ENCODE measurements at regions not wholly inside any gene's neighbourhood (a gene's known extent, or its start where the extent isn't known, plus 50 kb on each side); places are given as distances from the start of the nearest gene placed in this dataset.

DNA sequence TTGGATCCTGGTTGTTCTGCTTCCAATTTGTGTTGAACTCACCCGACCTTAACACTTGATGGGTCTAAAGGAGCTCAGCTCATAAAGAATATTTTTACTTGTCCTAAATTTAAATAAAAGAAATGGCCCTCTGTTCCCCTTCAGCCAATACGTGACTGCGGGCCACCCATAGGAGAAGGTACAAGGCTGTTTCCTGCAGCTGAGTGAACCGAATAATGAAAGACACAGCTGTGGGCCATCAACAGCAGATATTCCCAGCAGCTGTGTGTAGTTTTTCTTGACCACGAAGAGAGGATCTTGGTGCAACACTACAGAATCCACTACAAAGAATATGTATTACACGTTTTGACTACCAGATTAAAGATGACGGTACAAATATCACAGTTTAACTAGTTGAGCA is 1431.6 kb downstream of the CDH11 start:
- no peak overlapping the region for H3K27ac ChIP-seq
- H3K4me1 ChIP-seq, result no peaks in the 10 kb centered on the region
- DNase-seq, result no peak
- TF ChIP-seq, protein P1, sequence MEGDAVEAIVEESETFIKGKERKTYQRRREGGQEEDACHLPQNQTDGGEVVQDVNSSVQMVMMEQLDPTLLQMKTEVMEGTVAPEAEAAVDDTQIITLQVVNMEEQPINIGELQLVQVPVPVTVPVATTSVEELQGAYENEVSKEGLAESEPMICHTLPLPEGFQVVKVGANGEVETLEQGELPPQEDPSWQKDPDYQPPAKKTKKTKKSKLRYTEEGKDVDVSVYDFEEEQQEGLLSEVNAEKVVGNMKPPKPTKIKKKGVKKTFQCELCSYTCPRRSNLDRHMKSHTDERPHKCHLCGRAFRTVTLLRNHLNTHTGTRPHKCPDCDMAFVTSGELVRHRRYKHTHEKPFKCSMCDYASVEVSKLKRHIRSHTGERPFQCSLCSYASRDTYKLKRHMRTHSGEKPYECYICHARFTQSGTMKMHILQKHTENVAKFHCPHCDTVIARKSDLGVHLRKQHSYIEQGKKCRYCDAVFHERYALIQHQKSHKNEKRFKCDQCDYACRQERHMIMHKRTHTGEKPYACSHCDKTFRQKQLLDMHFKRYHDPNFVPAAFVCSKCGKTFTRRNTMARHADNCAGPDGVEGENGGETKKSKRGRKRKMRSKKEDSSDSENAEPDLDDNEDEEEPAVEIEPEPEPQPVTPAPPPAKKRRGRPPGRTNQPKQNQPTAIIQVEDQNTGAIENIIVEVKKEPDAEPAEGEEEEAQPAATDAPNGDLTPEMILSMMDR (IDR thresholded peaks at IDR 0.05), result no peak
- no peak for TF ChIP-seq POLR2AphosphoS5 (IDR thresholded peaks at IDR 0.05)
- no peak for TF ChIP-seq POLR2A (IDR thresholded peaks at IDR 0.05)
- TF ChIP-seq EP300 (IDR thresholded peaks at IDR 0.05), result no peak
- no peaks in the 10 kb centered on the region for H3K27me3 ChIP-seq
- peaks cover 0 to 2% (median 0%) of the 10 kb centered on the region in 4 donors for H3K9me3 ChIP-seq
- intact Hi-C loops (cut with DNase I), result no loop called here
- H3K4me3 ChIP-seq, result no peak overlapping the region
- WGBS, 2 donors, result 66 to 76% methylated on average over 7 of the region's 7 CpGs
- no peaks in the 10 kb centered on the region for H3K36me3 ChIP-seq

DNA sequence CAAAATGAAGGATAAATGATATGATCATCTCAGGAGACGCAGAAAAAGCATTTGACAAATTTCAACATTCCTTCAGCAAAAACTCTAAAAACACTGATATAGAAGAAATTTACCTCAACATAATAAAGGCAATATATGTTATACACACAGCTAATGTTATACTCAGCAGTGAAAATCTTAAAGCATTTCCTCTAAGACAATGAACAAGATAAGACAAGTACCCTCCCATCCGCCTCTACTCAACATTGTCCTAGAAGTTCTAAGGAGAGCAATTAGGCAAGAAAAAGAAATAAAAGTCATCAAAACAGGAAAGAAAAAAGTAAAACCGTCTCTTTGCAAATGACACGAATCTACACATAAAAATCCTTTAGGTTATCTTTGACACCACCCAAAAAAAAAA is 1432.8 kb downstream of the CDH11 start:
- Histone ChIP-seq H3K27ac (no peak overlapping the region), H3K9me3 (peaks cover 0 to 2% (median 0%) of the 10 kb centered on the region in 4 donors), H3K4me3 (no peak overlapping the region), H3K4me1 (no peaks in the 10 kb centered on the region), H3K27me3 (no peaks in the 10 kb centered on the region), H3K36me3 (no peaks in the 10 kb centered on the region)
- WGBS, 2 donors, result 77 to 85% methylated on average over 4 of the region's 4 CpGs
- no peak for TF ChIP-seq EP300 (IDR thresholded peaks at IDR 0.05)
- TF ChIP-seq, protein P1 (IDR thresholded peaks at IDR 0.05), result no peak
- no peak for TF ChIP-seq POLR2AphosphoS5 (IDR thresholded peaks at IDR 0.05)
- TF ChIP-seq POLR2A (IDR thresholded peaks at IDR 0.05), result no peak
- no peak for DNase-seq
- intact Hi-C loops (cut with DNase I), result no loop called here

DNA sequence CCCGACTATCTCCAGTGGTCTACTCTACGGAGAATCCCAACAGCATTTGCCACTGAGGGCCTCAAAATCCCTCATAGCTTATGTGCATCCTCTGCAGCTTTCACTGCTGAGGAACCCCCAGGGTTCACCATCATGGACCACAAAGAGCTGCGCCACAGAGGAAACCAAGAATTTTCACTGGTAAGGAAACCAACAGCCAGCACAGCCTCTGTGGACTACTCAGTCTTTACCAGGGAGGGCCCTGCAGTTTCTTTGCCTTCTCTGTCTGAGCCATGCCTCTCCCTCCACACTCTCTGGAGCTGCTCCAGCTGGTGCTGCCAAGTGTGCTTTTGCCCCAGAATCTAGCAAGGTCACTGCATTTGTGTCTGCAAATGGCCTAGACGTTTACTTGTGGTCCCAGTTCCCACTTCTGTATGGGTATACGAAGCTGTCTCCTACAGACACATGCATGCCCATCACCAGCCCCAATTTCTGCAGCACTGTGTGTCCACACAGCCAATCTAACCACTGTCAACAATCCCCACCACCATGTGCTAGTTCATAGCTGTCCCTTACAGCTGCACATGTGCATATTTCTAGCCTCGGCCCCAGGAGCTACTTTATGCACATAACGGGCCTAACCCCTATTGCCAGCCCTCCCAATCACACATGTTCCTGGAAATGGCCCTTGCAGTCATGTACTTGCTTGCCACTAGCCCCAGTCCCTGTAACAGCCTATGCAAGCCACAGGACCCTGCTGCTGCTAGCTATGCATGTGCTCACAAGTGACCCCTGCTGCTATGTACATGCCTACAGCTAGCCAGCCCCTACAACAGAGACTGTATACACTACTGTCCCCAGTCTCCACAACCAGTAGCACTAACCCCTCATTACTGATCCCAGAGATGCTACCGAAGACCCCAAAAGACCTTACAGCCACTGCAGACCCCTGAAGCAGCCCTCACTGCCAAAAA is 1437.4 kb downstream of the CDH11 start:
- WGBS, 2 donors, result 72 to 77% methylated on average over 8 of the region's 8 CpGs

DNA sequence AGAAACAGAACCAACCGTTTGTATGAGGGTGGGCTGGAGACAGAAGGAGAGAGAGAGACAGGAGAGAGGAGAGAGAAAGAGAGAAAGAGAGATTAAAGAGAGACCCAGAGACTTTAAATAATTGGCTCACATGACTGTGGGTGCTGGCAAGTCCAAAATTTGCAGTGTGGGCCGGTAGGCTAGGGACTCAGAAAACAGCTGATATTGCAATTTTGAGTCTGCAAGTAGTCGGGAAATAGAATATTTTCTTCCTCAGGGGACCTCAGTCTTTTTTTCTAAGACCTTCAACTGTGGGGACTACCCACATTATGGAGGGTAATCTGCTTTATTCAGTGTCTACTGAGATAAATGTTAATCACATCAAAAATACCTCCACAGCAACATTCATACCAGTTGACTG is 1439.0 kb downstream of the CDH11 start:
- TF ChIP-seq POLR2AphosphoS5 (IDR thresholded peaks at IDR 0.05), result no peak
- TF ChIP-seq POLR2A (IDR thresholded peaks at IDR 0.05), result no peak
- TF ChIP-seq EP300 (IDR thresholded peaks at IDR 0.05), result no peak
- TF ChIP-seq, protein P1 (IDR thresholded peaks at IDR 0.05), result no peak
- WGBS, 2 donors, result 79% methylated on average over 3 of the region's 3 CpGs
- DNase-seq, result no peak
- Histone ChIP-seq H3K4me3 (no peak overlapping the region), H3K9me3 (no peaks in the 10 kb centered on the region), H3K36me3 (no peaks in the 10 kb centered on the region), H3K4me1 (no peaks in the 10 kb centered on the region), H3K27ac (no peak overlapping the region), H3K27me3 (no peaks in the 10 kb centered on the region)
- intact Hi-C loops (cut with DNase I), result no loop called here

More for the DNA sequence above, 1437.4 kb downstream of the CDH11 start:
- TF ChIP-seq POLR2A (IDR thresholded peaks at IDR 0.05) (no peak), POLR2AphosphoS5 (IDR thresholded peaks at IDR 0.05) (no peak), EP300 (IDR thresholded peaks at IDR 0.05) (no peak)
- TF ChIP-seq, protein P1 (IDR thresholded peaks at IDR 0.05), result no peak
- Histone ChIP-seq H3K9me3 (no peaks in the 10 kb centered on the region), H3K27me3 (no peaks in the 10 kb centered on the region), H3K4me3 (no peak overlapping the region), H3K4me1 (no peaks in the 10 kb centered on the region), H3K27ac (no peak overlapping the region), H3K36me3 (no peaks in the 10 kb centered on the region)
- DNase-seq, result no peak
- intact Hi-C loops (cut with DNase I), result no loop called here
